ENCODE measurements at regions not wholly inside any gene's neighbourhood (a gene's known extent, or its start where the extent isn't known, plus 50 kb on each side); places are given as distances from the start of the nearest gene placed in this dataset.

DNA sequence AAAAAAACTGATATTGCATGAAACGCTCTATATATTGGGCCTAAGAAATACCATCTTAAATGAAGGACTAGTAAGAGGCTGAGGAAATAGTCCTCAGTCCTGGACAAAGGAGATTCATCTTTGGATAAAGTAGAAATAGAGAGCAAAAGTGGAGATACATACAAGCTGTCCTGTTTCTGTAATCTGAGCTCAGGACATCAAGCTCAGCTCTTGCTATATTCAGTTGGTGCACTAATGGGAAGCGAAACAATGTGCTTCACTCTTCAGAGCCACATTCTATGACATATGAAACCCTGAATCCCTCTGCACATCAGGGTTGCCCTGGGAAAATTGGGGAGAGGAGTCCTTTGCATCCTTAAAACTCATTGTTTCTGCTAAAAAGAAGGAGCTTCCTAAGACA, 290.7 kb downstream of the VPS13C start:
- CTCF ChIA-PET: no interaction called here
- no peak for ATAC-seq
- no peak for DNase-seq (ENCODE audit: low spot score)
- H3K4me1 Mint-ChIP-seq: peaks cover 9% of the 10 kb centered on the region
- no peaks in the 10 kb centered on the region for H3K27me3 Mint-ChIP-seq (ENCODE audit: low read depth)
- H3K4me3 Mint-ChIP-seq: no peak overlapping the region
- POLR2A ChIA-PET: no interaction called here
- no peaks in the 10 kb centered on the region for H3K9me3 Mint-ChIP-seq
- no peaks in the 10 kb centered on the region for H3K36me3 Mint-ChIP-seq
- TF ChIP-seq OVOL2 (CRISPR knock-in tag; IDR thresholded peaks at IDR 0.05; ENCODE audit: borderline replicate concordance) (no peak), GRHL2 (CRISPR knock-in tag; IDR thresholded peaks at IDR 0.05; ENCODE audit: insufficient replicate concordance, severe bottlenecking) (no peak), SOX15 (CRISPR knock-in tag; IDR thresholded peaks at IDR 0.05) (no peak), NR2C2 (CRISPR knock-in tag; IDR thresholded peaks at IDR 0.05) (no peak), SMAD3 (CRISPR knock-in tag; IDR thresholded peaks at IDR 0.05; ENCODE audit: borderline replicate concordance) (no peak), NR1H2 (CRISPR knock-in tag; IDR thresholded peaks at IDR 0.05) (no peak), IRF2 (CRISPR knock-in tag; IDR thresholded peaks at IDR 0.05; ENCODE audit: borderline replicate concordance, low read depth) (no peak)
- TF ChIP-seq, protein P1, sequence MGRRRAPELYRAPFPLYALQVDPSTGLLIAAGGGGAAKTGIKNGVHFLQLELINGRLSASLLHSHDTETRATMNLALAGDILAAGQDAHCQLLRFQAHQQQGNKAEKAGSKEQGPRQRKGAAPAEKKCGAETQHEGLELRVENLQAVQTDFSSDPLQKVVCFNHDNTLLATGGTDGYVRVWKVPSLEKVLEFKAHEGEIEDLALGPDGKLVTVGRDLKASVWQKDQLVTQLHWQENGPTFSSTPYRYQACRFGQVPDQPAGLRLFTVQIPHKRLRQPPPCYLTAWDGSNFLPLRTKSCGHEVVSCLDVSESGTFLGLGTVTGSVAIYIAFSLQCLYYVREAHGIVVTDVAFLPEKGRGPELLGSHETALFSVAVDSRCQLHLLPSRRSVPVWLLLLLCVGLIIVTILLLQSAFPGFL (CRISPR knock-in tag; IDR thresholded peaks at IDR 0.05; ENCODE audit: borderline replicate concordance): no peak
- TF ChIP-seq, protein P2, sequence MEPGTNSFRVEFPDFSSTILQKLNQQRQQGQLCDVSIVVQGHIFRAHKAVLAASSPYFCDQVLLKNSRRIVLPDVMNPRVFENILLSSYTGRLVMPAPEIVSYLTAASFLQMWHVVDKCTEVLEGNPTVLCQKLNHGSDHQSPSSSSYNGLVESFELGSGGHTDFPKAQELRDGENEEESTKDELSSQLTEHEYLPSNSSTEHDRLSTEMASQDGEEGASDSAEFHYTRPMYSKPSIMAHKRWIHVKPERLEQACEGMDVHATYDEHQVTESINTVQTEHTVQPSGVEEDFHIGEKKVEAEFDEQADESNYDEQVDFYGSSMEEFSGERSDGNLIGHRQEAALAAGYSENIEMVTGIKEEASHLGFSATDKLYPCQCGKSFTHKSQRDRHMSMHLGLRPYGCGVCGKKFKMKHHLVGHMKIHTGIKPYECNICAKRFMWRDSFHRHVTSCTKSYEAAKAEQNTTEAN (CRISPR knock-in tag; IDR thresholded peaks at IDR 0.05): no peak
- TF ChIP-seq, protein P3, sequence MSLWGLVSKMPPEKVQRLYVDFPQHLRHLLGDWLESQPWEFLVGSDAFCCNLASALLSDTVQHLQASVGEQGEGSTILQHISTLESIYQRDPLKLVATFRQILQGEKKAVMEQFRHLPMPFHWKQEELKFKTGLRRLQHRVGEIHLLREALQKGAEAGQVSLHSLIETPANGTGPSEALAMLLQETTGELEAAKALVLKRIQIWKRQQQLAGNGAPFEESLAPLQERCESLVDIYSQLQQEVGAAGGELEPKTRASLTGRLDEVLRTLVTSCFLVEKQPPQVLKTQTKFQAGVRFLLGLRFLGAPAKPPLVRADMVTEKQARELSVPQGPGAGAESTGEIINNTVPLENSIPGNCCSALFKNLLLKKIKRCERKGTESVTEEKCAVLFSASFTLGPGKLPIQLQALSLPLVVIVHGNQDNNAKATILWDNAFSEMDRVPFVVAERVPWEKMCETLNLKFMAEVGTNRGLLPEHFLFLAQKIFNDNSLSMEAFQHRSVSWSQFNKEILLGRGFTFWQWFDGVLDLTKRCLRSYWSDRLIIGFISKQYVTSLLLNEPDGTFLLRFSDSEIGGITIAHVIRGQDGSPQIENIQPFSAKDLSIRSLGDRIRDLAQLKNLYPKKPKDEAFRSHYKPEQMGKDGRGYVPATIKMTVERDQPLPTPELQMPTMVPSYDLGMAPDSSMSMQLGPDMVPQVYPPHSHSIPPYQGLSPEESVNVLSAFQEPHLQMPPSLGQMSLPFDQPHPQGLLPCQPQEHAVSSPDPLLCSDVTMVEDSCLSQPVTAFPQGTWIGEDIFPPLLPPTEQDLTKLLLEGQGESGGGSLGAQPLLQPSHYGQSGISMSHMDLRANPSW (CRISPR knock-in tag; conservative IDR thresholded peaks at IDR 0.05; ENCODE audit: low read depth): no peak
- TF ChIP-seq, protein P4, sequence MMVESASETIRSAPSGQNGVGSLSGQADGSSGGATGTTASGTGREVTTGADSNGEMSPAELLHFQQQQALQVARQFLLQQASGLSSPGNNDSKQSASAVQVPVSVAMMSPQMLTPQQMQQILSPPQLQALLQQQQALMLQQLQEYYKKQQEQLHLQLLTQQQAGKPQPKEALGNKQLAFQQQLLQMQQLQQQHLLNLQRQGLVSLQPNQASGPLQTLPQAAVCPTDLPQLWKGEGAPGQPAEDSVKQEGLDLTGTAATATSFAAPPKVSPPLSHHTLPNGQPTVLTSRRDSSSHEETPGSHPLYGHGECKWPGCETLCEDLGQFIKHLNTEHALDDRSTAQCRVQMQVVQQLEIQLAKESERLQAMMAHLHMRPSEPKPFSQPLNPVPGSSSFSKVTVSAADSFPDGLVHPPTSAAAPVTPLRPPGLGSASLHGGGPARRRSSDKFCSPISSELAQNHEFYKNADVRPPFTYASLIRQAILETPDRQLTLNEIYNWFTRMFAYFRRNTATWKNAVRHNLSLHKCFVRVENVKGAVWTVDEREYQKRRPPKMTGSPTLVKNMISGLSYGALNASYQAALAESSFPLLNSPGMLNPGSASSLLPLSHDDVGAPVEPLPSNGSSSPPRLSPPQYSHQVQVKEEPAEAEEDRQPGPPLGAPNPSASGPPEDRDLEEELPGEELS (CRISPR knock-in tag; IDR thresholded peaks at IDR 0.05): no peak
- TF ChIP-seq, protein P5, sequence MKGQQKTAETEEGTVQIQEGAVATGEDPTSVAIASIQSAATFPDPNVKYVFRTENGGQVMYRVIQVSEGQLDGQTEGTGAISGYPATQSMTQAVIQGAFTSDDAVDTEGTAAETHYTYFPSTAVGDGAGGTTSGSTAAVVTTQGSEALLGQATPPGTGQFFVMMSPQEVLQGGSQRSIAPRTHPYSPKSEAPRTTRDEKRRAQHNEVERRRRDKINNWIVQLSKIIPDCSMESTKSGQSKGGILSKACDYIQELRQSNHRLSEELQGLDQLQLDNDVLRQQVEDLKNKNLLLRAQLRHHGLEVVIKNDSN (CRISPR knock-in tag; IDR thresholded peaks at IDR 0.05): no peak
- no peak overlapping the region for H3K27ac Mint-ChIP-seq

DNA sequence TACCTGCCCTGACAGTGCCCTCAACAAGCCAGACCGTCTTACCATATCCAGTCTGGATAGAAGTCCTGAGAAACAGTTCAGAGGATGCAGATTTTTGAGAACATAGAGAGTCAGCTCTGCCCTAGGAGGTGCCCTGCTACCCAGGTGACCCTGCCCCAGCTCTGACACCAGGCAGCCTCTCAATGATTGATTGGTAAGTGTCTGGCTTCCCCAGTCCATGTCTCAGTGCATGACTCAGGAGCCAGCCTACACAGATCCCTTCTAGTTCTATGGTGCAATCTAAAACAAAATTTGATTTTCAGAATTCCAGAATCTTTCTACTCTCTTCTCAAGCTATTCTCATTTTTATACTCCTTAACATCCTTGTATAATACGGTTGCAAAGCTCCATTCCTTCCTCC, 292.1 kb downstream of the VPS13C start:
- ATAC-seq (no peak), DNase-seq (ENCODE audit: low spot score) (no peak)
- Mint-ChIP-seq H3K27me3 (ENCODE audit: low read depth) (no peaks in the 10 kb centered on the region), H3K27ac (no peak overlapping the region), H3K36me3 (no peaks in the 10 kb centered on the region), H3K4me1 (peaks cover 14% of the 10 kb centered on the region), H3K4me3 (no peak overlapping the region), H3K9me3 (no peaks in the 10 kb centered on the region)
- CTCF ChIA-PET: interaction anchor here (0.7 to 1.7 kb wide), 2 partner anchors 66 to 823 kb away, joined by 3 to 6 read pairs; no protein-coding TSS in a partner anchor
- POLR2A ChIA-PET: interaction anchor here (0.6 kb wide), 1 partner anchor 10 kb away, joined by 4 read pairs; no protein-coding TSS in a partner anchor
- TF ChIP-seq, protein P6, sequence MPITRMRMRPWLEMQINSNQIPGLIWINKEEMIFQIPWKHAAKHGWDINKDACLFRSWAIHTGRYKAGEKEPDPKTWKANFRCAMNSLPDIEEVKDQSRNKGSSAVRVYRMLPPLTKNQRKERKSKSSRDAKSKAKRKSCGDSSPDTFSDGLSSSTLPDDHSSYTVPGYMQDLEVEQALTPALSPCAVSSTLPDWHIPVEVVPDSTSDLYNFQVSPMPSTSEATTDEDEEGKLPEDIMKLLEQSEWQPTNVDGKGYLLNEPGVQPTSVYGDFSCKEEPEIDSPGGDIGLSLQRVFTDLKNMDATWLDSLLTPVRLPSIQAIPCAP (CRISPR knock-in tag; IDR thresholded peaks at IDR 0.05): no peak
- no peak for TF ChIP-seq ZNF138 (CRISPR knock-in tag; conservative IDR thresholded peaks at IDR 0.05)
- no peak for TF ChIP-seq ZNF423 (CRISPR knock-in tag; IDR thresholded peaks at IDR 0.05)
- TF ChIP-seq, protein P7, sequence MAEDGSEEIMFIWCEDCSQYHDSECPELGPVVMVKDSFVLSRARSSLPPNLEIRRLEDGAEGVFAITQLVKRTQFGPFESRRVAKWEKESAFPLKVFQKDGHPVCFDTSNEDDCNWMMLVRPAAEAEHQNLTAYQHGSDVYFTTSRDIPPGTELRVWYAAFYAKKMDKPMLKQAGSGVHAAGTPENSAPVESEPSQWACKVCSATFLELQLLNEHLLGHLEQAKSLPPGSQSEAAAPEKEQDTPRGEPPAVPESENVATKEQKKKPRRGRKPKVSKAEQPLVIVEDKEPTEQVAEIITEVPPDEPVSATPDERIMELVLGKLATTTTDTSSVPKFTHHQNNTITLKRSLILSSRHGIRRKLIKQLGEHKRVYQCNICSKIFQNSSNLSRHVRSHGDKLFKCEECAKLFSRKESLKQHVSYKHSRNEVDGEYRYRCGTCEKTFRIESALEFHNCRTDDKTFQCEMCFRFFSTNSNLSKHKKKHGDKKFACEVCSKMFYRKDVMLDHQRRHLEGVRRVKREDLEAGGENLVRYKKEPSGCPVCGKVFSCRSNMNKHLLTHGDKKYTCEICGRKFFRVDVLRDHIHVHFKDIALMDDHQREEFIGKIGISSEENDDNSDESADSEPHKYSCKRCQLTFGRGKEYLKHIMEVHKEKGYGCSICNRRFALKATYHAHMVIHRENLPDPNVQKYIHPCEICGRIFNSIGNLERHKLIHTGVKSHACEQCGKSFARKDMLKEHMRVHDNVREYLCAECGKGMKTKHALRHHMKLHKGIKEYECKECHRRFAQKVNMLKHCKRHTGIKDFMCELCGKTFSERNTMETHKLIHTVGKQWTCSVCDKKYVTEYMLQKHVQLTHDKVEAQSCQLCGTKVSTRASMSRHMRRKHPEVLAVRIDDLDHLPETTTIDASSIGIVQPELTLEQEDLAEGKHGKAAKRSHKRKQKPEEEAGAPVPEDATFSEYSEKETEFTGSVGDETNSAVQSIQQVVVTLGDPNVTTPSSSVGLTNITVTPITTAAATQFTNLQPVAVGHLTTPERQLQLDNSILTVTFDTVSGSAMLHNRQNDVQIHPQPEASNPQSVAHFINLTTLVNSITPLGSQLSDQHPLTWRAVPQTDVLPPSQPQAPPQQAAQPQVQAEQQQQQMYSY (CRISPR knock-in tag; IDR thresholded peaks at IDR 0.05): no peak
- TF ChIP-seq, protein P8, sequence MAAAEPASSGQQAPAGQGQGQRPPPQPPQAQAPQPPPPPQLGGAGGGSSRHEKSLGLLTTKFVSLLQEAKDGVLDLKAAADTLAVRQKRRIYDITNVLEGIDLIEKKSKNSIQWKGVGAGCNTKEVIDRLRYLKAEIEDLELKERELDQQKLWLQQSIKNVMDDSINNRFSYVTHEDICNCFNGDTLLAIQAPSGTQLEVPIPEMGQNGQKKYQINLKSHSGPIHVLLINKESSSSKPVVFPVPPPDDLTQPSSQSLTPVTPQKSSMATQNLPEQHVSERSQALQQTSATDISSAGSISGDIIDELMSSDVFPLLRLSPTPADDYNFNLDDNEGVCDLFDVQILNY (CRISPR knock-in tag; IDR thresholded peaks at IDR 0.05): no peak
- no peak for TF ChIP-seq JAZF1 (CRISPR knock-in tag; IDR thresholded peaks at IDR 0.05)
- no peak for TF ChIP-seq OVOL2 (CRISPR knock-in tag; IDR thresholded peaks at IDR 0.05; ENCODE audit: borderline replicate concordance)

All from WTC11 (cell line).